ENCODE measurements at regions not wholly inside any gene's neighbourhood (a gene's known extent, or its start where the extent isn't known, plus 50 kb on each side); places are given as distances from the start of the nearest gene placed in this dataset.

GRCh38 chr17:65278820-65279184 is 141.6 kb downstream of the RGS9 start:
- Histone ChIP-seq H3K79me2 (ENCODE audit: control insufficient read depth, insufficient read depth, low read length) (no peaks in the 10 kb centered on the region), H3K27me3 (ENCODE audit: control insufficient read depth in 2 of 2, insufficient read depth in 2 of 2, low read length in 2 of 2) (peaks cover 12 to 36% of the 10 kb centered on the region in 2 experiments; a peak in 4 of 5 replicates), H3K36me3 (ENCODE audit: control insufficient read depth, insufficient read depth, low read length) (no peaks in the 10 kb centered on the region), H2AFZ (ENCODE audit: low read depth, low read length) (no peak overlapping the region), H3K4me1 (replicated peaks in 1 of 2; ENCODE audit: control insufficient read depth in 2 of 2, insufficient read depth in 2 of 2, low read length in 2 of 2) (no peaks in the 10 kb centered on the region), H3K4me3 (no peak overlapping the region), H3K27ac (ENCODE audit: extremely low read depth, low read depth, low read length) (no peak overlapping the region), H3K4me2 (ENCODE audit: insufficient read depth, low read length) (no peak overlapping the region), H4K20me1 (replicated peaks; ENCODE audit: control insufficient read depth, insufficient read depth, low read length) (no peaks in the 10 kb centered on the region), H3K9me1 (ENCODE audit: control insufficient read depth, insufficient read depth, low read length) (no peaks in the 10 kb centered on the region), H3K9ac (ENCODE audit: insufficient read depth in 1 of 2, low read depth in 2 of 2, low read length in 2 of 2) (no peak overlapping the region), H3K9me3 (replicated peaks; ENCODE audit: control insufficient read depth, insufficient read depth, low read depth, low read length) (no peaks in the 10 kb centered on the region)
- CTCF ChIA-PET (ENCODE audit: low intra/inter-chr PET ratio): interaction anchor here (1.2 kb wide), 1 partner anchor 887 kb away, joined by 3 read pairs; no protein-coding TSS in a partner anchor
- no peak for FAIRE-seq
- ATAC-seq: no peak
- intact Hi-C loops (cut with micrococcal nuclease): loop anchor here (2.0 to 5.0 kb wide), 2 partner anchors 518 to 886 kb away; no protein-coding TSS in a partner anchor
- no TSS peak for BruUV-seq (replicated peaks)
- POLR2A ChIA-PET: no interaction called here
- in situ Hi-C loops (cut with MboI): no loop called here
- no peak for DNase-seq (ENCODE audit: extremely low read depth in 1 of 4, low spot score in 3 of 4)
- WGBS (ENCODE audit: insufficient coverage, low coverage, missing lambda C conversion rate): under 1% methylated on average over 10 of the region's 10 CpGs
- TF ChIP-seq ZNF780A (CRISPR knock-in tag; IDR thresholded peaks at IDR 0.05) (no peak), COPS2 (conservative IDR thresholded peaks at IDR 0.05) (no peak), TCFL5 (CRISPR knock-in tag; conservative IDR thresholded peaks at IDR 0.05) (no peak), KLF10 (CRISPR knock-in tag; IDR thresholded peaks at IDR 0.05) (no peak), ILF3 (IDR thresholded peaks at IDR 0.05; ENCODE audit: borderline replicate concordance) (no peak), PHB2 (IDR thresholded peaks at IDR 0.05; ENCODE audit: low read depth) (no peak), RBM14 (IDR thresholded peaks at IDR 0.05; ENCODE audit: borderline replicate concordance, insufficient read depth, low read depth, low read length) (no peak), RBM17 (IDR thresholded peaks at IDR 0.05; ENCODE audit: borderline replicate concordance, low read depth, low read length) (no peak), ZBTB7A (IDR thresholded peaks at IDR 0.05; ENCODE audit: borderline replicate concordance, control insufficient read depth, low read depth, low read length) (no peak), MAX (CRISPR knock-in tag; IDR thresholded peaks at IDR 0.05) (no peak), ZEB2 (IDR thresholded peaks at IDR 0.05) (no peak), PHF8 (IDR thresholded peaks at IDR 0.05; ENCODE audit: borderline replicate concordance, low read length) (no peak)
